CD1c-positive myeloid dendritic cell (primary cell): ENCODE measurements at regions not wholly inside any gene's neighbourhood (a gene's known extent, or its start where the extent isn't known, plus 50 kb on each side); places are given as distances from the start of the nearest gene placed in this dataset.
"Not testable (repeated sequence)": the region's sequence is repeated elsewhere in the genome, so short reads cannot be mapped to it uniquely, and the experiment has no call there.

Experiments
- DNase-seq: peaks from one replicate; pipeline ENCODE4 v3.0.0-alpha.2; 2016; ENCODE audit errors: extremely low spot score

GRCh38 chr6:16949716-16950115 is 152.1 kb upstream of the STMND1 start:
- no peak for DNase-seq

- DNase-seq: no peak
These were observed 153.5 kb upstream of the STMND1 start for GRCh38 chr6:16948396-16948795.

GRCh38 chr6:16947375-16948015 is 154.4 kb upstream of the STMND1 start:
- no peak for DNase-seq

- DNase-seq: no peak
These were observed 157.3 kb upstream of the STMND1 start for GRCh38 chr6:16944596-16944995.

- no peak for DNase-seq
These were observed 162.0 kb upstream of the STMND1 start for GRCh38 chr6:16939839-16940238.

- DNase-seq: no peak
These were observed 162.5 kb upstream of the STMND1 start for GRCh38 chr6:16939351-16939750.

GRCh38 chr6:16936893-16937292 is 165.0 kb upstream of the STMND1 start:
- no peak for DNase-seq

GRCh38 chr6:16933961-16934360 is 167.9 kb upstream of the STMND1 start:
- no peak for DNase-seq

- no peak for DNase-seq
These were observed 168.3 kb upstream of the STMND1 start for GRCh38 chr6:16933532-16933931.

- DNase-seq: no peak
These were observed 168.9 kb upstream of the STMND1 start for GRCh38 chr6:16932920-16933319.

GRCh38 chr6:16931079-16931478 is 169.8 kb upstream of the ATXN1 start:
- not testable (repeated sequence) for DNase-seq

- DNase-seq: no peak
These were observed 169.2 kb upstream of the ATXN1 start for GRCh38 chr6:16930432-16930831.

- no peak for DNase-seq
These were observed 168.5 kb upstream of the ATXN1 start for GRCh38 chr6:16929809-16930208.

- no peak for DNase-seq
These were observed 167.1 kb upstream of the ATXN1 start for GRCh38 chr6:16928387-16928786.

GRCh38 chr6:16927205-16927604 is 165.9 kb upstream of the ATXN1 start:
- no peak for DNase-seq

- DNase-seq: no peak
These were observed 164.2 kb upstream of the ATXN1 start for GRCh38 chr6:16925461-16925860.

- no peak for DNase-seq
These were observed 161.0 kb upstream of the ATXN1 start for GRCh38 chr6:16922282-16922681.

GRCh38 chr6:16921399-16922110 is 160.3 kb upstream of the ATXN1 start:
- no peak for DNase-seq

- no peak for DNase-seq
These were observed 157.3 kb upstream of the ATXN1 start for GRCh38 chr6:16918586-16918985.

GRCh38 chr6:16914184-16914583 is 152.9 kb upstream of the ATXN1 start:
- DNase-seq: no peak

GRCh38 chr6:16912756-16913155 is 151.5 kb upstream of the ATXN1 start:
- no peak for DNase-seq

- DNase-seq: no peak
These were observed 149.8 kb upstream of the ATXN1 start for GRCh38 chr6:16911088-16911487.

- no peak for DNase-seq
These were observed 148.5 kb upstream of the ATXN1 start for GRCh38 chr6:16909658-16910360.
